CD1c-positive myeloid dendritic cell (primary cell): ENCODE measurements at regions not wholly inside any gene's neighbourhood (a gene's known extent, or its start where the extent isn't known, plus 50 kb on each side); places are given as distances from the start of the nearest gene placed in this dataset.
A peak's percentile ranks its signal among the peaks of the same experiment; 100 is the strongest.
"Not testable (repeated sequence)": the region's sequence is repeated elsewhere in the genome, so short reads cannot be mapped to it uniquely, and the experiment has no call there.

ENCODE experiments used
- DNase-seq: peaks from one replicate; pipeline ENCODE4 v3.0.0-alpha.2; 2016; ENCODE audit errors: extremely low spot score

GRCh38 chr3:106347350-106347749 lies 478.5 kb upstream of the CBLB start:
- DNase-seq, result no peak

GRCh38 chr3:106348139-106348690 lies 479.4 kb upstream of the CBLB start:
- no peak for DNase-seq

- no peak for DNase-seq
Observed at GRCh38 chr3:106349191-106349881, 480.5 kb upstream of the CBLB start.

- DNase-seq, result no peak
Observed at GRCh38 chr3:106355873-106356272, 487.1 kb upstream of the CBLB start.

- DNase-seq, result no peak
Observed at GRCh38 chr3:106359692-106360091, 490.9 kb upstream of the CBLB start.

GRCh38 chr3:106360901-106361300 lies 492.1 kb upstream of the CBLB start:
- not testable (repeated sequence) for DNase-seq

- no peak for DNase-seq
Observed at GRCh38 chr3:106364477-106364876, 495.7 kb upstream of the CBLB start.

GRCh38 chr3:106365061-106365691 lies 496.4 kb upstream of the CBLB start:
- no peak for DNase-seq

GRCh38 chr3:106366352-106366751 lies 497.5 kb upstream of the CBLB start:
- DNase-seq, result no peak

GRCh38 chr3:106367496-106367895 lies 498.7 kb upstream of the CBLB start:
- no peak for DNase-seq

- DNase-seq, result no peak
Observed at GRCh38 chr3:106371221-106371970, 502.6 kb upstream of the CBLB start.

GRCh38 chr3:106371971-106372805 lies 503.4 kb upstream of the CBLB start:
- no peak for DNase-seq

- DNase-seq, result no peak
Observed at GRCh38 chr3:106372806-106373190, 504.0 kb upstream of the CBLB start.

- no peak for DNase-seq
Observed at GRCh38 chr3:106376016-106376570, 507.3 kb upstream of the CBLB start.

- DNase-seq, result no peak
Observed at GRCh38 chr3:106379251-106379750, 510.5 kb upstream of the CBLB start.

- DNase-seq, result no peak
Observed at GRCh38 chr3:106380232-106380631, 511.4 kb upstream of the CBLB start.

GRCh38 chr3:106381286-106381938 lies 512.6 kb upstream of the CBLB start:
- DNase-seq, result no peak

GRCh38 chr3:106381939-106382335 lies 513.1 kb upstream of the CBLB start:
- DNase-seq, result no peak

GRCh38 chr3:106386050-106386449 lies 517.2 kb upstream of the CBLB start:
- DNase-seq, result peak; percentile 25

- DNase-seq, result no peak
Observed at GRCh38 chr3:106392915-106393314, 524.1 kb upstream of the CBLB start.

GRCh38 chr3:106397006-106397405 lies 528.2 kb upstream of the CBLB start:
- DNase-seq, result no peak
